C4-2B (cell line): ENCODE measurements at regions not wholly inside any gene's neighbourhood (a gene's known extent, or its start where the extent isn't known, plus 50 kb on each side); places are given as distances from the start of the nearest gene placed in this dataset.

ENCODE experiments used
- H3K27ac ChIP-seq: fragments of 450-650 bp; 2 replicates; pipeline ENCODE4 v1.5.1; 2017
- ZFX ChIP-seq: fragments of 450-650 bp; IDR thresholded peaks from 2 replicates; pipeline ENCODE4 v1.6.1; 2017
- TF ChIP-seq, protein P1 (sequence below): fragments of 450-650 bp; conservative IDR thresholded peaks from 2 replicates; pipeline ENCODE4 v1.5.1; 2017; ENCODE audit warnings: mild to moderate bottlenecking

DNA sequence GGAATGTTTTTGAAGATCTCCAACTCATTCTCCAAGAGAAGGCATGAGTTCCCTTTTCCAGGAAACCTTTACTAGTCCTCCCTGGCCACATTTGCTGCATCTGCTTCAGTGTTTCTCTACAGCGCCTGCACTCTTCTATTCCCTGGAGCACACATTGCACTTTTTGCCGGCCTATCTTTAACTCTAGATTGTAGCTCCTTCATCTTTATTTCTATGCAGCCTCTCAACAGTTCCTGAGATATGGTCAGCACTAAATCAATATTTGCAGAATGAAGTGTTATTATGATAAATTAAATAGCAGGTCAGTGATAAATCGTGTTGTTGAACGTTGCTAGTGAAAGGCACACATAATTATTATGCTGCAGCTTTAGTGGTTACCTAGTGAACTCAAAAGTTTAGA, 88.3 kb downstream of the VCX3A start:
- no peak overlapping the region for H3K27ac ChIP-seq
- TF ChIP-seq, protein P1, sequence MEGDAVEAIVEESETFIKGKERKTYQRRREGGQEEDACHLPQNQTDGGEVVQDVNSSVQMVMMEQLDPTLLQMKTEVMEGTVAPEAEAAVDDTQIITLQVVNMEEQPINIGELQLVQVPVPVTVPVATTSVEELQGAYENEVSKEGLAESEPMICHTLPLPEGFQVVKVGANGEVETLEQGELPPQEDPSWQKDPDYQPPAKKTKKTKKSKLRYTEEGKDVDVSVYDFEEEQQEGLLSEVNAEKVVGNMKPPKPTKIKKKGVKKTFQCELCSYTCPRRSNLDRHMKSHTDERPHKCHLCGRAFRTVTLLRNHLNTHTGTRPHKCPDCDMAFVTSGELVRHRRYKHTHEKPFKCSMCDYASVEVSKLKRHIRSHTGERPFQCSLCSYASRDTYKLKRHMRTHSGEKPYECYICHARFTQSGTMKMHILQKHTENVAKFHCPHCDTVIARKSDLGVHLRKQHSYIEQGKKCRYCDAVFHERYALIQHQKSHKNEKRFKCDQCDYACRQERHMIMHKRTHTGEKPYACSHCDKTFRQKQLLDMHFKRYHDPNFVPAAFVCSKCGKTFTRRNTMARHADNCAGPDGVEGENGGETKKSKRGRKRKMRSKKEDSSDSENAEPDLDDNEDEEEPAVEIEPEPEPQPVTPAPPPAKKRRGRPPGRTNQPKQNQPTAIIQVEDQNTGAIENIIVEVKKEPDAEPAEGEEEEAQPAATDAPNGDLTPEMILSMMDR = no peak
- no peak for TF ChIP-seq ZFX

DNA sequence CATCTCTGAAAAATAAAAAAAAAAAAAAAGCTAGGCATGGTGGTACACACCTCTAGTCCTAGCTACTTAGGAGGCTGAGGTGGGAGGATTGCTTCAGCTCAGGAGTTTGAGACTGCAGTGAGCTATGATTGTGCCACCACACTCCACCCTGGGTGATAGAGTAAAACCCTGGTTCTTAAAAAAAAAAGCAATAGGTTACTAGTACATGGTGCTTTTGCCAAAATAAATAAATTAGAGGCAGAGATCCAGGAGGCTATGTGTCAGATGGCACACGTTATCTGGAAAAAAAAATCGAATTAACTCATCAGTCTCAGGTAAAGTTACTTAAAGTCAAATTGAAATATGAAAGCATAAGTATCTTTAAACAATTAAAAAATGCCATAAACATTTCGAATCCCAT, 94.3 kb downstream of the VCX3A start:
- TF ChIP-seq, protein P1 = no peak
- TF ChIP-seq ZFX = no peak
- H3K27ac ChIP-seq = no peak overlapping the region

DNA sequence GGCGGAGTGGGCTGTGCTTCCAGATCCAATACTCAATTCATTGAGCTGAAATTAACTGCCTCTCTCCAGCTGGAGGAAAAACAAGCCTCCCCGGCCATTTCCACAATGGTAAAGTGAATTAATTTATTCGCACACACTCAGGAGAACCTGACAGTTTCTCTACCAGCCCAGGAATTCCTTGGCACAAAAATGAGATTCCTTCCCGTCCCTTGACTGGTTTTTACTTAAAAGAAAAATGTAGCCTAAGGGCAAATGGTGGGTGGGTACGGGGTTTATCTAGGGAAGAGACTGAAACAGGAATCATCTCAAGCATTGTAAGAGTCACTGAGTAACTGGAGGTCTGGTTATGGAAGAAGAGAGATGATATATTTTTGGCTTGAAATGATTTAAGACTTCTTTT, 102.7 kb downstream of the VCX3A start:
- TF ChIP-seq ZFX = no peak
- TF ChIP-seq, protein P1 = no peak
- no peak overlapping the region for H3K27ac ChIP-seq

DNA sequence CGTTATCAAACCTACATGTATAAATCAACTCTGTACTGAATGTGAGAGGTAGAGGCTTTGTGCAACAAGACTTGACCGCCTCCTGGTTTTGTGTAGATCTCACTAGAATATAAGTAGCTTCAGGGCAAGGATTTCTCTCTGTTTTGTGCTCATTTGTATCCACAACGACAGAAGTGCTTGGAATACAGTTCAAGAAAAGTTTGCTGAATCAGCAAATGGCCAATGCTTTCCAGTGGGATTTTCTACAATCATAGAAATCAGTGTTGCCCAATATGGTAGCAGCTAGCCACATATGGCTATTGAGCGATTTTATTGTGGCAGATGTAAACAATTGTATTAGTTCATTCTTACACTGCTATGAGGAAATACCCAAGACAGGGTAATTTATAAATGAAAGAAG, 127.4 kb downstream of the VCX3A start:
- H3K27ac ChIP-seq = no peak overlapping the region
- TF ChIP-seq ZFX = no peak
- TF ChIP-seq, protein P1 = no peak

DNA sequence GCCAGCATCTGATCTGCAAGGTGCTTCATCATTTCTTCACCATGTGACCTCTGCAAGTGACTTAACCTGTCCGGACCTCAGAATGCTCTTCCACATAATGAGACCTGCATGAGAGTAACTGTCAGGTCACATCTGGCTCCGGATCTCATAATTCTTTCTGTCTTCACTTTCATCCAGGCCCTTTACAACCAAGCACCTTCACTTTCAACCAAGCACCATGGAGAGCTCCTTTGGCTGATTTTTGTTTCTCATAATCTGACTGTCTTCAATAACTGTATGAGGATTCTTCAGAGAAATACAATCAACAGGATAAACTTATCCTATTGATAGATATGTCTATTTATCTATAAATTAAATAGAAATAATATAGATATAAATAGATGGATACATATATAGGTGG, 148.1 kb downstream of the VCX3A start:
- no peak overlapping the region for H3K27ac ChIP-seq
- TF ChIP-seq, protein P1 = no peak
- no peak for TF ChIP-seq ZFX

DNA sequence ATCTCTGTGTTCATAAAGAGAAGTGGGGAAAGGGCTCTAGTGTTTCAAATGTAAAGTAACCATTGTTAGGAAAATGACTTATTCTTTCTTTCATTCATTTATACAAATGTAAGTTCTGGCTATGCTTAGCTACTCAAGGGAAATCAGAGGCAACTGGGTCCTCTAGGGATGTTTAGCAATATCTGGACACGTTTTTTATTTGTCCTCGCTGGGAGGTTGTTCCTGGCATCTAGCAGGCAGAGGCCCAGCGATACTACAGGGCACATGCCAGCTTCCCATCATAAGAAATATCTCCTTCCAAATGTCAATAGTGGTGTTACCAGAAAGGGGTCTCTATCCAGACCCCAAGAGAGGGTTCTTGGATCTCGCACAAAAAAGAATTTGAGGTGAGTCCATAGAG, 150.0 kb downstream of the VCX3A start:
- no peak overlapping the region for H3K27ac ChIP-seq
- TF ChIP-seq, protein P1 = no peak
- TF ChIP-seq ZFX = no peak

DNA sequence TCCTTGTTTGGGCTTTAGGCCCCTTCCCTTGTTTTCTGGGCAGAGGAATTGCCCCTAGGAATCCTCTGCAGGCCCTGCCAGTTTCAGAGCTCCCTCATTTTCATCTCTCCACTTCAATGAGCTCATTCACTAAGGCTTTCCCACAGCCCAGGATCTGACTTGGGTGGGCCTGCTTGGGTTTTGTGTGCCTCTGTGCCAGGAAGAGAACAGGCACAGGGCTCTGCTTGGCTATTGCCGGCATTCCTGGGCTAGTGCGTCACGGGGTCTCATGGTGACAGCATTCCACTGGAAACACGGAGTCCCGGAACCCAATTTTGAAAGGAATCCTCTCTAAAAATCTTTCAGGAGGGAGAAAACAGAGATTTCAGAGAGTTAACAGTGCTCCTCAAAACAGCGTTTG, 150.5 kb downstream of the VCX3A start:
- no peak overlapping the region for H3K27ac ChIP-seq
- TF ChIP-seq, protein P1 = no peak
- no peak for TF ChIP-seq ZFX
